SK-N-MC (cell line): ENCODE measurements at regions not wholly inside any gene's neighbourhood (a gene's known extent, or its start where the extent isn't known, plus 50 kb on each side); places are given as distances from the start of the nearest gene placed in this dataset.
"Not testable (repeated sequence)": the region's sequence is repeated elsewhere in the genome, so short reads cannot be mapped to it uniquely, and the experiment has no call there.

ENCODE experiments used
- DNase-seq: peaks from one replicate; pipeline ENCODE4 v3.0.0-alpha.2; 2011; ENCODE audit warnings: low read depth, low spot score
- H3K27ac ChIP-seq: fragments of 200-600 bp; sonication (generic); 2 replicates; pipeline ENCODE4 v1.5.1; 2016; ENCODE audit warnings: mixed run types
- H3K36me3 ChIP-seq: fragments of 200-600 bp; sonication (generic); 2 replicates; pipeline ENCODE4 v1.6.1; 2017; ENCODE audit warnings: antibody characterized with exemption, low read length, mixed read lengths; ENCODE audit not compliant: insufficient read depth
- H3K4me3 ChIP-seq: fragments of 200-600 bp; sonication (generic); 2 replicates; pipeline ENCODE4 v1.5.1; 2016
- H3K9ac ChIP-seq: fragments of 200-600 bp; sonication (generic); 2 replicates; pipeline ENCODE4 v1.8.0; 2017; ENCODE audit warnings: mixed run types, mixed read lengths; ENCODE audit not compliant: insufficient read length
- H3K9me3 ChIP-seq: fragments of 200-600 bp; sonication (generic); 2 replicates; pipeline ENCODE4 v1.6.1; 2017; ENCODE audit warnings: low read depth, mild to moderate bottlenecking, antibody characterized with exemption, low read length, moderate library complexity, mixed read lengths
- EZH2 ChIP-seq: fragments of 200-600 bp; sonication (generic); IDR thresholded peaks from one replicate; pipeline ENCODE4 v1.6.1; 2017; ENCODE audit warnings: antibody characterized with exemption
- FOXP2 ChIP-seq: optimal IDR thresholded peaks from 2 replicates; pipeline ENCODE3; 2011; ENCODE audit warnings: mild to moderate bottlenecking, moderate library complexity; ENCODE audit not compliant: insufficient read depth; ENCODE audit errors: extremely low read length, control extremely low read depth
- POLR2AphosphoS5 ChIP-seq: IDR thresholded peaks from 2 replicates; pipeline ENCODE4 v1.6.1; 2012; ENCODE audit warnings: mild to moderate bottlenecking, low read depth, low read length, borderline replicate concordance

DNA sequence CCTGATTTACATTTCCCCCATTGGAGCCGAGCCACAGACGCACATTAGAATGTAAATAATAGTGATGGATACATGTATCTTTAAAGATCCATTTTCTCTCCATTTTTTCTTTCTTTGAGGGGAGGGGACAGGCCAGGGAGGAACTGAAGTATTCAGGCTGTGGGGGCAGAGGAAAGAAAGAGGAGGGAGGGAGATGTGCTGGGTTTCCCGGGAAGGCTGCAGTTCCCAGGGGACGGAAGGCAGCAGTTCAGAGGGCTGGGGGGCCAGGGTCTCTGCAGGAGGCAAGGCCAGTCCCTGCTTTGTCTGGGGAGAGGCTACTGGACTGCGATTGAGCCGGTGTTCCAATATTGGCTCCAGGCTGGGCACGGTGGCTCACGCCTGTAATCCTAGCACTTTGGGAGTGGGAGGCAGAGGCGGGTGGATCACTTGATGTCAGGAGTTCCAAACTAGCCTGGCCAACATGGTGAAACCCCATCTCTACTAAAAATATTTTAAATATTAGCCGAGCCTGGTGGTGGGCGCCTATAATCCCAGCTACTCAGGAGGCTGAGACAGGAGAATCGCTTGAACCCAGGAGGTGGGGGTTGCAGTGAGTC is 94.2 kb upstream of the LHX1 start:
- no peaks in the 10 kb centered on the region for H3K36me3 ChIP-seq
- DNase-seq = no peak
- H3K27ac ChIP-seq = no peak overlapping the region
- H3K4me3 ChIP-seq = no peak overlapping the region
- TF ChIP-seq FOXP2 (no peak), EZH2 (no peak), POLR2AphosphoS5 (no peak)
- no peak overlapping the region for H3K9ac ChIP-seq
- no peaks in the 10 kb centered on the region for H3K9me3 ChIP-seq

DNA sequence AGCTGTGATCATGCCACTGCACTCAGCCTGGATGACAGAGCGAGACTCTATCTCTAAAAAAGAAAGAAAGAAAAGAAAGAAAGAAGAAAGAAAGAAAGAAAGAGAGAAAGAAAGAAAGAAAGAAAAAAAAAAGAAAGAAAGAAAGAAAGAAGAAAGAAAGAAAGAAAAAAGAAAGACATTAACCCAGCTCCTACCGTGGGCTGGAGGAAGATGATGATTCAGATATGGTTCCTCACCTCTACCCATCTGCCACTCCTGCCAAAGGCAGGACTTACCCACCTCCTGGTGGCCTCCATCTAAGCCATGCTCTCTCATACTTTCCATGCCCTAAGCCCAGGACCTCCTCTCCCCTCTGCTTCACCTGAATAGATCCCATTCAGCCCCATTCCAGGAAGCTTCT is 93.3 kb upstream of the LHX1 start:
- Histone ChIP-seq H3K4me3 (no peak overlapping the region), H3K9ac (no peak overlapping the region), H3K27ac (no peak overlapping the region), H3K36me3 (no peaks in the 10 kb centered on the region), H3K9me3 (no peaks in the 10 kb centered on the region)
- no peak for TF ChIP-seq FOXP2
- DNase-seq = no peak

DNA sequence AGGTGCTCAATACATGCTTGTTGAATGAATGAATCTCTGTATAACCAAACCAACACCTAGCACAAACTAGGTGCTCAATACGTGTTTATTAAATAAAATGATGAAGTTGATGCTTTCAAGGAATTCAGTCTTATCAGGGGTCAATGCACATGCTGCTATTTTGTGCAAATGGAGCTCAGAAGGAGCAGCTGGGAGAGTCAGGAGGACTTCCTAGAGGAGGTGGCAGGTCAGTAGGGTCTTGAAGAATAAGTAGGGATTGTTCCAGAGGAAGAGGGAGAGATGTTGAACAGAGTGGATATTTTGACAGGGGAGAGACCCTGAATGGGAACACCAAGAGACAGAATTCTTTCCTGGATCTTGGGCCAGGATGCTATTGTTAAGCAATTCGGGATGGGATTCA is 92.7 kb upstream of the LHX1 start:
- Histone ChIP-seq H3K36me3 (no peaks in the 10 kb centered on the region), H3K4me3 (no peak overlapping the region), H3K9ac (no peak overlapping the region), H3K27ac (no peak overlapping the region), H3K9me3 (no peaks in the 10 kb centered on the region)
- DNase-seq = no peak
- TF ChIP-seq POLR2AphosphoS5 = no peak
- TF ChIP-seq FOXP2 = no peak

DNA sequence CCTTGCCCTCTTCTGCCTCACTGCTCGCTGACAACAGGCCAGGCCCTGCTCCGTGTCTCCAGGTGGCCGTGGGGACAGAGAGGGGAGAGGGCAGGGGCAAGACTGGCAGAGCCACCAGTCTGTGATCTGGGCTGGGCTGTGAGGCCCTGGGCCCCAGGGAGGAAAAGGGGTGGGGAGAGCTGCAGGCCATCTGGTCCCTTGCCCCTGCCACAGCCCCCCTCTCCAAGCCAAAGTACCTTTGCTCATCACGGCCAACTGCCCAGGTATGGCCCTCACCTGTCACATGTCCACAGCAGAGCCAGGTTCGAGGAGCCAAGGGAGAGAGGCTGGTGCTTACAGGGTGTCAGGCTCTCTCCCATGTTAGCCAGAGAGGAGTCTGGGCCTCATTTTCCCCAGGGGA is 91.4 kb upstream of the LHX1 start:
- Histone ChIP-seq H3K27ac (no peak overlapping the region), H3K9me3 (no peaks in the 10 kb centered on the region), H3K36me3 (no peaks in the 10 kb centered on the region), H3K9ac (no peak overlapping the region), H3K4me3 (no peak overlapping the region)
- TF ChIP-seq POLR2AphosphoS5 (no peak), EZH2 (no peak)
- DNase-seq = no peak

DNA sequence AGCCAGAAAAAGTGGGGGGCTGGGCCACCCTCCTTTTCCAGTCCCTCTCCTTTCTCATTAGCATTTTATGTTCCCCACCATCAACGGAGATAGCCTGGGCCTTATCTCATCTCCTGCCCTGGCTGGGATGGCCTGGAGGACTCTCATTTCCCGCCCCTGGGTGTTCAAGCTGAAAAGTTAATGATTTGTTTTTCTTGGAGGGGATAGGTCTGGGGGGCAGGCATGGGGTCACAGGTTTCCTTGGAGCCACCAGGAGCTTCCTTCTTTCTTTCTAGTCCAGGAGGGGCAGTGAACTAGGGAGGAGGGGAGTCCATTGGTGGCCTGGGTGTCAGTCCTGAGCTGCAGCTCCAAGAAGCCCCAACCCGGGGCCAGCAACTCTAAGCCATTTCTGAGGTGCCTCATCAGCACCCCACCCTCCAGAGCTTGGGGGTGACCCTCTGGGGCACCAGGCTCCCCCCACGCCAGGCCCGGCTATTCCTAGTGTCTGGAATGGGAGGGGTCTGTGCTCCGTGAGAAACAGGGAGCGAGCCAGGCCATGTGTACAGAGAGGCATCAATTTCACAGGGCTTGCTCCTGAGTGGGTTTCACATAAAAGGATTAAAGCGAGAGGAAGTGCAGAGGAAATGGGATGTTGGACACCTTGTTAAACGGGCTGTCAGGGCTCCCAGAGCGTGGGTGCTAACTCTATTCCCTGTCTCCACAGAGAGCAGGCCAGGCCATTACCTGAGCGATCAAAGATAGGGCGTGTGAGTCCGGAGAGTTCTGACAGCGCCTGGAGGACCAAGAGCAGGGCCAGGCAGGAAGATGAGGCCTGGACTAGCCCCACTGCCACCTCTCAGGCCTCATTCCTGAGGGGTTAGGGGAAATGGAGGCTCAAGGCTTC is 90.6 kb upstream of the LHX1 start:
- no peak overlapping the region for H3K9ac ChIP-seq
- H3K9me3 ChIP-seq = no peaks in the 10 kb centered on the region
- no peaks in the 10 kb centered on the region for H3K36me3 ChIP-seq
- no peak for TF ChIP-seq EZH2
- no peak for TF ChIP-seq FOXP2
- no peak for TF ChIP-seq POLR2AphosphoS5
- no peak for DNase-seq
- no peak overlapping the region for H3K4me3 ChIP-seq
- H3K27ac ChIP-seq = no peak overlapping the region

DNA sequence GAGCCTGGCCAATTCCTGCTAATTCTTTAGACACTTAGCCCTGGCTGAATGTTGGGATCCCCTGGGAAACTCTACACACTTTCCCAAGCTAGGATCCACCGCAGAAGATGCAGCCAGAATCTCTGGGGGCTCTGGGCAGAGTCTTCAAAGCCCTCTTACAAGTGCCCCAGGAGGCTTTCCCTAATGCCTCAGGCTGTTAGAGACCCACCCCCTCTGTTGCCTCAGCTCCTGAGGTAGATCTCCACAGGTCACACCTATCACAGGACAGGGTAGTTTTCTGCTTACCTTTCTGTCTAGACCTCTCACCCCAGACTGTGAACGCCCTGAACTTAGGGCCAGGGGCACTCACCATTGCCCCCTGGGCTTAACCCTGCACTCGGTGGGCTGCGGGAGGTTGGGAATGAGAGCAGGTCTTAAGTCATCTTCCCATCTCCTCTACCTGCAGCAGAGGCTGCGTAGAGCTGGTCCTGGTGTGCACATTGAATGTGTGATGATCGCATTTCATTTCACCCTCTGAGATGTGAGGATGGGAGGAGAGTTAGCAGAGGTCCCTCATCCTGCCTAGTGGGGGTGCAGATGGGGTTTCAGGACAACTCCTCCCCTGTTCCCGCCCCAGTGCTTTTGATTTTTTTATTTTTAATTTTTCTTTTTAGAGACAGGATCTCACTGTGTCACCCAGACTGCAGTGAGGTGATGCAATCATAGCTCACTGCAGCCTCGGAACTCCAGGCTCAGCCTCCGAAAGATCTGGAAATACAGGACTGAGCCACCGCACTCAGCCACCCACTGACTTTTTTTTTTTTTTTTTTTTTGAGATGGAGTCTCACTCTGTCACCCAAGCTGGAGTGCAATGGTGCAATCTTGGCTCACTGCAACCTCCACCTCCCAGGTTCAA is 89.0 kb upstream of the LHX1 start:
- TF ChIP-seq FOXP2 (no peak), EZH2 (no peak), POLR2AphosphoS5 (no peak)
- Histone ChIP-seq H3K4me3 (no peak overlapping the region), H3K9me3 (no peaks in the 10 kb centered on the region), H3K9ac (no peak overlapping the region), H3K27ac (no peak overlapping the region), H3K36me3 (no peaks in the 10 kb centered on the region)
- no peak for DNase-seq

DNA sequence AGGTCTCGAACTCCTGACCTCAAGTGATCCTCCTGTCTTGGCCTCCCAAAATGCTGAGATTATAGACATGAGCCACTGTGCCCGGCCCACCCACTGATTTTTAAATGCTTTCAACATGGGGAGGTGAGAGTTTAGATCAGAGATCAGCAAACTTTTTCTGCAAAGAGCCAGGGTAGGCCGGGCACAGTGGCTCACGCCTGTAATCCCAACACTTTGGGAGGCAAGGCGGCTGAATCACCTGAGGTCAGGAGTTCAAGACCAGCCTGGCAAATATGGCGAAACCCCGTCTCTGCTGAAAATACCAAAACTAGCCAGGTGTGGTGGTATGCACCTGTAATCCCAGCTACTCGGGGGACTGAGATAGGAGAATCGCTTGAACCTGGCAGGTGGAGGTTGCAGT is 88.3 kb upstream of the LHX1 start:
- not testable (repeated sequence) for H3K9ac ChIP-seq, DNase-seq, H3K36me3 ChIP-seq, H3K9me3 ChIP-seq, H3K4me3 ChIP-seq, H3K27ac ChIP-seq

DNA sequence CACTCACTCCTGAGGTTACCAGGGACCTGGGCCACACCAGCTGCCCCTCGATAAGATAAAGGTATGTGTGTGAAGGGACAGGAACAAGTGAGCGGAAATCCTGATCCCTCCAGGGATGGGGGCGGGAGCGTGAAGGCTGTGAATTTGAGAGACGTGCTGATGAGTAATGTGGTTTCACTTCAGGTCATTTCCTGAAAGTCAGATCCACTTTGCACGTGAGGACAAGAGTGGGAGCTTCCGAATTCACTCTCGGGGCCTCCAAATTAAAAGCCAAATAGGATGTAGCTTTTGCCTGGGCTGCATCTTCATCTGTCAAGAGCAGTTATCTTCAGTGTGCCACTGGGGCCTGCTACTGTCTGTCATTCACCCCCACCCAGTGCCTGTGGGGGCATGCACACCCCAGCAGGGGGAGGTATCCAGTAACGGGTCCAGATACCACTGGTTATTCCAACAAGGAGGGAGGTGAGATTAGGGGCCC is 87.4 kb upstream of the LHX1 start:
- Histone ChIP-seq H3K9me3 (no peaks in the 10 kb centered on the region), H3K36me3 (no peaks in the 10 kb centered on the region), H3K9ac (no peak overlapping the region), H3K27ac (no peak overlapping the region), H3K4me3 (no peak overlapping the region)
- no peak for DNase-seq
- TF ChIP-seq POLR2AphosphoS5 (no peak), FOXP2 (no peak), EZH2 (no peak)
